ENCODE measurements at regions not wholly inside any gene's neighbourhood (a gene's known extent, or its start where the extent isn't known, plus 50 kb on each side); places are given as distances from the start of the nearest gene placed in this dataset.

DNA sequence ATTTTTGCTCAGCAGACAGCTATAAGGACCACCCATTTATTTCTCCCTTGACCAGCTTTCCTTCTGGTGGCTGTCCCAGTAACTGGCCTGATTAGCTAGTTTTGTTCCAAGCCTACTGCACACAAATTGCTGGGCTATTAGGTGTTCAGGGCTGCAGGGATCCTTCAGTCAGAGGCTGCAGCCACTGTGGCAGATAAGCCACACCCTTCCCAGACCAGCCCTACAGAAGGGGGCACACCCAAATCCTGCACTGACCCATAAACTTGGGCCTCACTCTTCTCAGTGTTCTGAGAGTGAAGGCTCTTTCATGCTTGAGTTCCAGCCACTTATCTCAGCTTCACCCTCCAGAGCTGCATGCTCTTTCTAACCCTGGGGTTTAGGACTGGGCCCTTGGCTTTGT lies 200.0 kb downstream of the AASDHPPT start:
- no peaks in the 10 kb centered on the region for H4K20me1 ChIP-seq (ENCODE audit: insufficient read depth, low read length)
- DNase-seq (ENCODE audit: insufficient read length, low spot score, missing footprints): no peak
- TF ChIP-seq CTCF (IDR thresholded peaks at IDR 0.05; ENCODE audit: extremely low read depth, low read depth, low read length): no peak
- H3K4me2 ChIP-seq (ENCODE audit: insufficient read depth, low read length): no peak overlapping the region
- H3K4me3 ChIP-seq (ENCODE audit: insufficient read depth, low read length): no peak overlapping the region
- no peaks in the 10 kb centered on the region for H3K4me1 ChIP-seq (ENCODE audit: insufficient read depth, low read length)
- no peaks in the 10 kb centered on the region for H3K9me3 ChIP-seq (ENCODE audit: low read depth, low read length)
- H3K27me3 ChIP-seq (ENCODE audit: insufficient read depth, low read length): no peaks in the 10 kb centered on the region
- no peaks in the 10 kb centered on the region for H3K36me3 ChIP-seq (ENCODE audit: insufficient read depth, low read length)
- no peak overlapping the region for H2AFZ ChIP-seq (ENCODE audit: low read length)
- H3K79me2 ChIP-seq (ENCODE audit: insufficient read depth, low read length): no peaks in the 10 kb centered on the region
- H3K27ac ChIP-seq (ENCODE audit: low read depth, low read length): no peak overlapping the region

GRCh38 chr11:106278391-106278790 lies 200.9 kb downstream of the AASDHPPT start:
- Histone ChIP-seq H3K79me2 (ENCODE audit: insufficient read depth, low read length) (no peaks in the 10 kb centered on the region), H3K9me3 (ENCODE audit: low read depth, low read length) (no peaks in the 10 kb centered on the region), H4K20me1 (ENCODE audit: insufficient read depth, low read length) (no peaks in the 10 kb centered on the region), H3K36me3 (ENCODE audit: insufficient read depth, low read length) (no peaks in the 10 kb centered on the region), H3K27me3 (ENCODE audit: insufficient read depth, low read length) (no peaks in the 10 kb centered on the region), H3K4me3 (ENCODE audit: insufficient read depth, low read length) (no peak overlapping the region), H3K4me1 (ENCODE audit: insufficient read depth, low read length) (no peaks in the 10 kb centered on the region), H3K4me2 (ENCODE audit: insufficient read depth, low read length) (no peak overlapping the region), H3K27ac (ENCODE audit: low read depth, low read length) (no peak overlapping the region), H2AFZ (ENCODE audit: low read length) (no peak overlapping the region)
- no peak for DNase-seq (ENCODE audit: insufficient read length, low spot score, missing footprints)
- no peak for TF ChIP-seq CTCF (IDR thresholded peaks at IDR 0.05; ENCODE audit: extremely low read depth, low read depth, low read length)

- Histone ChIP-seq H3K4me1 (ENCODE audit: insufficient read depth, low read length) (no peaks in the 10 kb centered on the region), H3K4me3 (ENCODE audit: insufficient read depth, low read length) (no peak overlapping the region), H3K9me3 (ENCODE audit: low read depth, low read length) (no peaks in the 10 kb centered on the region), H2AFZ (ENCODE audit: low read length) (no peak overlapping the region), H3K36me3 (ENCODE audit: insufficient read depth, low read length) (no peaks in the 10 kb centered on the region), H3K27ac (ENCODE audit: low read depth, low read length) (no peak overlapping the region), H3K79me2 (ENCODE audit: insufficient read depth, low read length) (no peaks in the 10 kb centered on the region), H3K27me3 (ENCODE audit: insufficient read depth, low read length) (no peaks in the 10 kb centered on the region), H4K20me1 (ENCODE audit: insufficient read depth, low read length) (no peaks in the 10 kb centered on the region), H3K4me2 (ENCODE audit: insufficient read depth, low read length) (no peak overlapping the region)
- no peak for DNase-seq (ENCODE audit: insufficient read length, low spot score, missing footprints)
- TF ChIP-seq CTCF (IDR thresholded peaks at IDR 0.05; ENCODE audit: extremely low read depth, low read depth, low read length): no peak
Measured at GRCh38 chr11:106280036-106280435, 202.6 kb downstream of the AASDHPPT start.

- Histone ChIP-seq H3K36me3 (ENCODE audit: insufficient read depth, low read length) (no peaks in the 10 kb centered on the region), H3K79me2 (ENCODE audit: insufficient read depth, low read length) (no peaks in the 10 kb centered on the region), H3K27me3 (ENCODE audit: insufficient read depth, low read length) (no peaks in the 10 kb centered on the region), H3K4me1 (ENCODE audit: insufficient read depth, low read length) (no peaks in the 10 kb centered on the region), H3K27ac (ENCODE audit: low read depth, low read length) (no peak overlapping the region), H3K9me3 (ENCODE audit: low read depth, low read length) (no peaks in the 10 kb centered on the region), H2AFZ (ENCODE audit: low read length) (no peak overlapping the region), H4K20me1 (ENCODE audit: insufficient read depth, low read length) (no peaks in the 10 kb centered on the region), H3K4me2 (ENCODE audit: insufficient read depth, low read length) (no peak overlapping the region), H3K4me3 (ENCODE audit: insufficient read depth, low read length) (no peak overlapping the region)
- DNase-seq (ENCODE audit: insufficient read length, low spot score, missing footprints): peak; percentile 57
- TF ChIP-seq CTCF (IDR thresholded peaks at IDR 0.05; ENCODE audit: extremely low read depth, low read depth, low read length): no peak
Measured at GRCh38 chr11:106281455-106282173, 204.2 kb downstream of the AASDHPPT start.

Measured in osteoblast (primary cell).